GM12873 (cell line): ENCODE measurements at regions not wholly inside any gene's neighbourhood (a gene's known extent, or its start where the extent isn't known, plus 50 kb on each side); places are given as distances from the start of the nearest gene placed in this dataset.

Experiments used
- TF ChIP-seq, protein P1 (sequence below): IDR thresholded peaks from 2 replicates; pipeline ENCODE4 v1.5.1; 2012; ENCODE audit warnings: low read depth, mild to moderate bottlenecking, moderate library complexity, low read length, control low read depth; ENCODE audit not compliant: insufficient read depth; ENCODE audit errors: missing control alignments

GRCh38 chr7:25308246-25308645 is 80.0 kb upstream of the NPVF start:
- TF ChIP-seq, protein P1, sequence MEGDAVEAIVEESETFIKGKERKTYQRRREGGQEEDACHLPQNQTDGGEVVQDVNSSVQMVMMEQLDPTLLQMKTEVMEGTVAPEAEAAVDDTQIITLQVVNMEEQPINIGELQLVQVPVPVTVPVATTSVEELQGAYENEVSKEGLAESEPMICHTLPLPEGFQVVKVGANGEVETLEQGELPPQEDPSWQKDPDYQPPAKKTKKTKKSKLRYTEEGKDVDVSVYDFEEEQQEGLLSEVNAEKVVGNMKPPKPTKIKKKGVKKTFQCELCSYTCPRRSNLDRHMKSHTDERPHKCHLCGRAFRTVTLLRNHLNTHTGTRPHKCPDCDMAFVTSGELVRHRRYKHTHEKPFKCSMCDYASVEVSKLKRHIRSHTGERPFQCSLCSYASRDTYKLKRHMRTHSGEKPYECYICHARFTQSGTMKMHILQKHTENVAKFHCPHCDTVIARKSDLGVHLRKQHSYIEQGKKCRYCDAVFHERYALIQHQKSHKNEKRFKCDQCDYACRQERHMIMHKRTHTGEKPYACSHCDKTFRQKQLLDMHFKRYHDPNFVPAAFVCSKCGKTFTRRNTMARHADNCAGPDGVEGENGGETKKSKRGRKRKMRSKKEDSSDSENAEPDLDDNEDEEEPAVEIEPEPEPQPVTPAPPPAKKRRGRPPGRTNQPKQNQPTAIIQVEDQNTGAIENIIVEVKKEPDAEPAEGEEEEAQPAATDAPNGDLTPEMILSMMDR = no peak

DNA sequence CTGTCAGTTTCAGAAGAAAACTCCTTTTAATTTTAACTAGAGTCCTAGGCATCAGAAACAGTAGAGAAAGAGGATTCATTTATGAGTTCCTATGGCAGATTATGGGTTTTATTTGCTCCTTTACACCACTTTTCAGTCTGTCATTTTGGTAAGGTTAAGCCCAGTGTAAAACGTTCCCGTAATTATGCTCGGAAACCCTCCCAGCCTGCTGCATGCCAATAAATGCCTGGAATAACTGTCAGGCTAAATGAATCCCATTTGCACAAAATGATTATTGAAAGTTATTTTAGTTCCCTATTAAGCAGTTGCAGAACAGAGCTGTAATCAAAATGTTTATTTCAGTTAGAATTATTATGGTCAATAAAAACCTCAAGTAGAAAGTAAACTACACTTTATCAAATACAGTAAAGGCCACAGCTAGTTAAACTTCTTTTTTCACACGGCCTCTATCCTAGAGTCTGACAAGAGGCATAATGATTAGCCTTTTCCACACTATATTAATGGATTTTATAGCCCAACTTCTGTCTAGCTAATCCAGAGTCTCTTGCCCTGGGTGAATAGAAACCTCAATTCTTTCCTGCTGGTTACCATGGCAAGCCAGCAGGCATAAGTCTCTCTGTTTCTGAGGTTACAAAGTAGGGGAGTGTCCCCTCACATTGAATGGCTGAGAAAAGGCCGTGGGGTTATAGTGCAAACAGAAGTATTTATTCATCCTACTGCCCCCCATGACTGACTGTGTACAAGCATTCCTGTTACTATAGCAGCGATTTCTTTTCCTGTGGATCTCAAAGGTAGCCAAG is 80.8 kb upstream of the NPVF start:
- TF ChIP-seq, protein P1 = no peak

DNA sequence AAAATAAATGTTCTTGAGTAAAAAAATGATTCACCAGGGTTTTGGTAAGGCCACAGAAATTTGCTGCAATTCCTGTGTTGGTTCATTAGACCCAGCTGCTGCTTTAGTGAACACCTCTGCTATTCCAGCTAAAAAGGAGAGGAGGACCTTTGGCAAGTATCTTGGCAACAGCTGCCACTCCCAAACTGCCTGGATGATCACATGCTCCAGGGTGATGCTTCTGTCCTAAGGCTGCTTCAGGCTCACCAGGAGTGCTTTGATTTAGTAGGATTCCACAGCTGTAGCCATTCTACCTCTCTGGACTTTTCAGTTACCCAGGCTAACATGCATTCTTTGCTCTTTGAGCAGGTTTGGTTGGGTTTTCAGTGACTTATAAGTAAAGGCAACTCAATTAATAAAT is 82.6 kb upstream of the NPVF start:
- TF ChIP-seq, protein P1 = no peak

DNA sequence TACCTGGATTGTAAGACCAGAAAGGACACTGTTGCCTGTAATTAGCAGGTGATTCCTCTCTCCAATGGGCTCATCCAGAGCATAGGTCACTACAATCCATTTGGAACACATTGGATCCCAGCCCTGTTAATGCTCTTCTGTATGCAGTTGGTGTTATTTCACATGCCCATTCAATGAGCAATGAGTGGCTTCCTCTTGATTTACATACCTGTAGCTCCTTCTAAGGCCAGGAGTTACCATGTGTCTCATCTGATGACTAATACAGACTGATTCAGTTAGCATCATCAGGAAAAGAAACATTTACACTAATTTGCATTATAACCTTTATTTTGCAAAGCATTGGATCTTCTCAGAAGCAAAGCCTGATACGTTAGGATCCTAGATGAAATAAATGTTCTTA is 83.1 kb upstream of the NPVF start:
- TF ChIP-seq, protein P1 = no peak

GRCh38 chr7:25312968-25313367 is 84.7 kb upstream of the NPVF start:
- TF ChIP-seq, protein P1 = no peak

DNA sequence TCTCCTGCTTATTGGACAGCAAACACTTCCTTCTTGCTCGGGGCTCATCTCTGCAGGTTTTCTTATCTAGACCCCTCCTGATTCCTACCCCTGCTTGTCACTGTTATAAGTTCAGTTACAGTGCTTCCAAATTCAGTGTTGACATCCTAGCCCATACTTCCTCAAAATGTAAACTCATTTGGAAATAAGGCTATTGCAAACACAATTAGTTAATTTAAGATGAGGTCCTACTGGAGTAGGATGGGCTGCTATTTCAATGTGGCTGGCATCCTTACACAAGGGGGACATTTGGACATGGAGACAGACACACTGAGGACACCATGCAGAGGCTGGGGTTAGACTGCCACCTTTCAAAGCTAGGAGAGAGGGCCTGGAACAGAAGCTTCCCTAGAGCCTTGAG is 85.2 kb upstream of the NPVF start:
- TF ChIP-seq, protein P1 = no peak

- TF ChIP-seq, protein P1 = no peak
Observed at GRCh38 chr7:25314094-25314730, 85.9 kb upstream of the NPVF start.
